ENCODE measurements at regions not wholly inside any gene's neighbourhood (a gene's known extent, or its start where the extent isn't known, plus 50 kb on each side); places are given as distances from the start of the nearest gene placed in this dataset.

DNA sequence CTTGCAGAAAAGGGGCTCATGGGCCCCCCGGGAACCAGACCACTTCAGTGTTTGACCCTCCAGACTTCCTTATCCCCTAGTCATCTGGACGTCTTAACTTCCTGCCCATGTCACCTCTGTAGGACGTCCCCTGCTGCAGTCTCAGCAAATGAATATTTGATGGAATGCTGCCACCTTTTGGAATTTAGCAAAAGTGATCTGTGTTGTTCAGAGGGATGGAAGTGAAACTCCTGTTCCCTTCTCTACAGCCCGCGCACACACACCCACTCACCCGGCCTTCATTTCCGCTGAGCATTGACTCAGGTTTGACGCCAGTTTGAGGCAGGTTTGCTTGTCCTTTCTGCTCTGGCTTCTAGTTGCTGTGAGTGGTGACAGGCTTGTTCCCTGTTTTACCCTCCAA is 507.2 kb upstream of the EEF2KMT start:
- peak; percentile 45 for DNase-seq (ENCODE audit: low read depth)

DNA sequence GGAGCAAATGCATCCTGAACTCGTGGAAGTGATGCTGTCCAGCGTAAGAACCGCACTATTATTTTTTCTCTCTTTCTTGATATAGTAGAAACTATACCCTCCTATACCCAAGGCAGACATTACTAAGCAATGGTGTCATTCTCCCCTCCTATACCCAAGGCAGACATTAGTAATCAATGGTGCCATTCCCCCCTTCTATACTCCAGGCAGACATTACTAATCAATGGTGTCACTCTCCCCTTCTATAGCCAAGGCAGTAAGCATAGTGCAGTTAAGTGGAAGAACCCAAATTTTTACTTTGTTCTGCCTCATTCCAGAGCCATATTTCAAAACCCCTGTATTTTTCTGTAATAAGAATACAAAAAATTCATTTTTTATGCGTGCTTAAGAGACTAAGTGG is 506.2 kb upstream of the EEF2KMT start:
- DNase-seq (ENCODE audit: low read depth): no peak

GRCh38 chr16:5601957-5602356 is 504.4 kb upstream of the EEF2KMT start:
- DNase-seq (ENCODE audit: low read depth): peak; percentile 12

DNA sequence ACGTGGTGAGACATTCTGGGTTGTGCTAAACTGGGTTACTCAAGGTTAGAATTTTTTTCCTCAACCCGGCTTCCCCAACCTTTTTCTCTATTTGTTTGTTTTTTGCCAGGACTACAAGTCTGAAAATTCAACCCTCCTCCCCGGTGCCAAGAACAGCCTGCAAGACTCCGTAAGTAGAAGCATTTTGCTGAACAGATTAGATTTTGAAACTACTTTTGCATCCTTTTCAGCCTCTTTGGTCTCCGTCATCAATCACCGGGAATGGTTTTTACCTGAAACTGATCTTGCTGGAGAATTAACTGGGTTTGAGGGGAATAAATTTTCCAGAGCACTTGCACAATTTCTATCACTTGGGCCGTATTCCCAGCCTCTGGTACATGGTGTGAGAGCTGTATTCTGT is 501.2 kb upstream of the EEF2KMT start:
- DNase-seq (ENCODE audit: low read depth): no peak

GRCh38 chr16:5595849-5596248 is 498.3 kb upstream of the EEF2KMT start:
- no peak for DNase-seq (ENCODE audit: low read depth)

DNA sequence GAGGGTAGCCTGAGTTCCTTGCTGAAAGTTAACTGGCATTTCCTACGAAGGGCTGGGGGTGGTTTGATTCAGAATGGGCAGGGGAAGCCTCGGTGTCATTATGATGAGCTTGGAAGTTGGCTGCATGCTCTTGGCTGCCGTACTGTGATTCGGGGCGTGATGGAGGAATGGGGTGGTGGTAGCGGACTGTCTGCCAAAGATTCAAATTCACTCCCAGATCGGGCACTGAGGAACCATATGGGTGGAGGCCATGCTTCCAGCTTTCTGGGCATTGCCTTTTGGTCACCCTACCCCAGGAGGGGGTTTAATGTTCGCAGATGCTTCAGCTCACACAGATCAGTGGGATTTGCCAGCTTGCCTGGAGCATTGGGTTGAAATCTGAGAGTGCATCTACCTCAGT is 492.8 kb upstream of the EEF2KMT start:
- no peak for DNase-seq (ENCODE audit: low read depth)

DNA sequence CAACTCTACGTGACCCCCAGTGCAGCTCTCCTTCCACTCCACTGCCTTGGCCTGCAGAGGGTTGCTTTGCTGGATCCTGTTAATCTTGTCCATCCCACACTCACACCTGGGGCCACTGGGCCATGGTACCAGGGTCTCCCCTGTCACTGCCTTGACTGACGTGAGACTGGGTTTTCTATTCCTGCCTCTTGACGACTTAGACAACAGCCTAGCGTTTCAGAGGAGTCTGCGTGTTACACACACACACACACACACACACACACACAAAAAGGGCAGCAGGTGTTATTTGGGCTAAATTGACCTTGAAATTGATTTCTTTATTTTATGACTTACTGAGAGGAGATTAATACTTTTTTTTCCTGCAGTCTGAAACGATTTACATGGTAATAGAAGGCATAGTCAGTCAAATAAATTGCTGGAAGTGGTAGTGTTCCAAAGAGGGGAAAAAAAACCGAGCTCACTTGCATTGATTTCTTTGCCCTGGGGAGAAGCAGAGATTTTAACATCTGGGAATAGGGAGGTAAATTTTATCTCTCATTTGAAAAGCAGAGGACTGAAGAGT is 492.3 kb upstream of the EEF2KMT start:
- no peak for DNase-seq (ENCODE audit: low read depth)

- DNase-seq (ENCODE audit: low read depth): no peak
These were observed 486.5 kb upstream of the EEF2KMT start for GRCh38 chr16:5584109-5584508.

- DNase-seq (ENCODE audit: low read depth): peak; percentile 12
These were observed 484.9 kb upstream of the EEF2KMT start for GRCh38 chr16:5582529-5582928.

DNA sequence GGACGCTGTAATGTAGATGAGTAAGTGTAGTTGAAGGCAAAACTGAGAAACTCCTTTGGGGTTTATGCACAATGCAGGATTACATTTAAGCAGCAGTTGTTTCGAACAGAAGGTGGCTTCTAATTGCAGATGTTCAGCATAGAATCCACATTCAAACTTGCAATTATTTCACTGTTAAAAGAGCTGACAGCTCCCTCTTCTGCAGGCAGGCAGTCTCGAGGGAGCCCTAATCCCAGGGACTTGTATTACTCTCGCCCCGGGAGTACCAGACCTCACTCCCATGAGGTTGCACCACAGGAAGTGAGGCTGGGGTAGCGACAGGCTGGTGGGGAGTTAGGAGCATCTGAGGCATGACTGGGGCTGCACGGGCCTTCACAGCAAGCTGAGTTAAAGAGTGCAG is 484.3 kb upstream of the EEF2KMT start:
- DNase-seq (ENCODE audit: low read depth): no peak

GRCh38 chr16:5581428-5581827 is 483.8 kb upstream of the EEF2KMT start:
- DNase-seq (ENCODE audit: low read depth): no peak

GRCh38 chr16:5580772-5581171 is 483.2 kb upstream of the EEF2KMT start:
- no peak for DNase-seq (ENCODE audit: low read depth)

DNA sequence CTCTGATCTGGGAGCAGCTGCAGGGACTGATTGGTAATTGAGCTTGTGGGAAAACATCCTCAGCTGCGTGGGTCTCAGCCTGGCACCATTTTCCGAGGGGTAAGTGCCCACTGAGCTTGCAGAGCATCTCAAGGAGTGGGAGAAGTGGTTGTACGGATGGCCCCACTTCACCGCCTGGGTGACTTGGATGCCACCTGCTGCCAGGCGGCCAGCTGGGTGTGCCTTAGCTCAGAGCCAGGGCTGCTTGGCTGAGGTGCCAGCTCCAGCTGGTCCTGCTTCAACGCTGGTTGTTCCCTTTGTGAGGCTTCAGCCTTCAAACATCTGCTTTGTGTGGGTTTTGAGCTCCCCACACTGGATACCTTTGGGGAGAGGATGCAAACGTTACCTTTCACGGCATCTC is 482.7 kb upstream of the EEF2KMT start:
- no peak for DNase-seq (ENCODE audit: low read depth)

DNA sequence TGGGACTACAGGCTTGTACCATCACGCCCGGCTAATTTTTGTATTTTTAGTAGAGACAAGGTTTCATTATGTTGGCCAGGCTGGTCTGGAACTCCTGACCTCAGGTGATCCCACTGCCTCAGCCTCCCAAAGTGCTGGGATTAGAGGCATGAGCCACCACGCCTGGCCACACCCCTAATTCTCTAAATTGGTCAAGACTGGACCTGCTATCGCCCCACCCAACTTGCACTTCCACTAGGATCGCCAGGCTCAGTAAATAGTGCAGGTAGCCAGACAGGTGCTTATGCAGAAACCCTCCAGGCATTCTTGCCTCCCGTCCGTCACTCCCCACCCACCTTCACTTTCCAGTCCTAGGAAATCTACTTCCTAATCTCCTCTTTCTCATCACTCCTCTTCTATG is 481.4 kb upstream of the EEF2KMT start:
- no peak for DNase-seq (ENCODE audit: low read depth)

GRCh38 chr16:5577463-5577862 is 479.9 kb upstream of the EEF2KMT start:
- DNase-seq (ENCODE audit: low read depth): no peak

DNA sequence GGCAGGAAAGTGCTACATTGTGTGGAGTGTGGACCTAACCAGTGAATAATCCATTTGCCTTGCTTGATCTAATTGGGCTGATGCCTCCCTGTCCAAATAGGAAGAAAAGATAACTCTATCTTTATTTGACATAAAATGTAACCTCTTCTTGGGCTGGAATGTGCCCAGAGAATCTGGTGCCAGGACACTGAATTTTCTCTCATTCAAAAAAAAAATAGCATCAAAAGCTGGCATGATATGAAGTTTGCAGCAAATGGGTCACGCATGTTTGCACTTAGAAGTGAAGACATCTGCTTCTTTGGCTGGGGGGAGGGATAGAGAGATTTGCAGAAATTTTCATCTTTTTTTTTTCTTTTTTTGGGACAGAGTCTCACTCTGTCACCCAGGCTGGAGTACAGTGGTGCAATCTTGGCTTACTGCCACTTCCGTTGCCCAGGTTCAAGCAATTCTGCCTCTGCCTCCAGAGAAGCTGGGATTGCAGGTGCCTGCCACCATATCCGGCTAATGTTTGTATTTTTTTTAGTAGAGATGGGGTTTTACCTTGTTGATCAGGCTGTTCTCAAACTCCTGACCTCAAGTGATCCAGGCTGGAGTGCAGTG is 478.2 kb upstream of the EEF2KMT start:
- DNase-seq (ENCODE audit: low read depth): no peak

DNA sequence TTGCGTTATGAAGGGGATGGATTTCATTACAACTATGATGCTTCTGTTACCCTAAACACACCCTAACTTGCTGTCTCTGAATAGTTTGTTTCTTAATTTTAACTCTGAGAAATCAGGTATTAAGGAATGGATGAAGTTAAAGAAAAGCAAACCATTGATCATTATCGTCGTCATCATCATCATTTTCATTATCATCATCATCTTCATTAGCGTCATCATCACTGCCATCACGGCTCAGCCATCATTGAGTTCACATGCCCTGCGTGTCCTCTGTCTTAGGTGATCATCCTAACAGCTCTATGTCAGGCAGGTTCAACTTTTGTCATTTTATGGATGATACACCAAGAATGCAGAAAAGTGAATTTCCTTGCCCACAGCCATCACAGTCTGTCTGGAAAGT is 477.5 kb upstream of the EEF2KMT start:
- DNase-seq (ENCODE audit: low read depth): no peak

- DNase-seq (ENCODE audit: low read depth): no peak
These were observed 474.5 kb upstream of the EEF2KMT start for GRCh38 chr16:5572056-5572455.

DNA sequence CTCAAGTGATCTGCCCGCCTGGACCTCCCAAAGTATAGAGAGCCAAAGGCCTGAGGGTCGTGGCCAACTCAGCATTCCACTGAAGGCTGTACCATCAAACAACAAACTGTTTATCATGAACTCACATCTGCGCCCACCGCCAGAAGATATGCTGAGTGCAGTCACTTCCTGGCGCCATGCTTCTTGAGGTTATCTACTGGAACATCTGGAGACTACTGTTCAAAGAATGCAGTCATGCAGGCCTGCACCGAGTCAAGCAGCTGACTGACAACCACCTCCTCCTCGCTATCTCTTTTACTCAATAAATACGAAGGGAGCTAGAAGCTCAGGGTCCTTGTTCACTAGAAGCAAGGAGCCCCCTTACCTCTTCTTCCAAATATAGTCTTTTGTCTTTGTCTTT is 473.9 kb upstream of the EEF2KMT start:
- DNase-seq (ENCODE audit: low read depth): no peak

- DNase-seq (ENCODE audit: low read depth): no peak
These were observed 464.2 kb upstream of the EEF2KMT start for GRCh38 chr16:5561800-5562199.

- peak; percentile 32 for DNase-seq (ENCODE audit: low read depth)
These were observed 462.5 kb upstream of the EEF2KMT start for GRCh38 chr16:5560084-5560483.

DNA sequence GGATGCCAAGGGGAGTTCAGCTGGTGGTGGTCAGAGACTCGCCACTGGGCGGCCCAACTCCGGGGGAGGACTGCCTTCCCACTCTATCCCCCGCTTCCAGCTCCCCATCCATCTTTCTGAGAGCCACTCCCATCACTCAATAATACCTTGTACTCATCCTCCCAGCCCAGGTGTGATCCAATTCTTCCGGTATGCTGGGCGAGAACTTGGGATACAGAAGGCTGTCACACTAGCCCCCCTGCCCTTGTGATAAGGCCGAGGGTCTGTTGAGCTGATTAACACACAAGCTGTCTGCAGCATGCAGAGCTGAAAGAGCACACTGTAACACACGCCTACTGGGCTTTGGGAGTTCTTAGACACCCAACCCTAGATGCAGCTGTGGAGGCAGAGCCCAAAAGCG is 460.4 kb upstream of the EEF2KMT start:
- DNase-seq (ENCODE audit: low read depth): no peak

GRCh38 chr16:5557448-5557847 is 459.9 kb upstream of the EEF2KMT start:
- DNase-seq (ENCODE audit: low read depth): no peak

DNA sequence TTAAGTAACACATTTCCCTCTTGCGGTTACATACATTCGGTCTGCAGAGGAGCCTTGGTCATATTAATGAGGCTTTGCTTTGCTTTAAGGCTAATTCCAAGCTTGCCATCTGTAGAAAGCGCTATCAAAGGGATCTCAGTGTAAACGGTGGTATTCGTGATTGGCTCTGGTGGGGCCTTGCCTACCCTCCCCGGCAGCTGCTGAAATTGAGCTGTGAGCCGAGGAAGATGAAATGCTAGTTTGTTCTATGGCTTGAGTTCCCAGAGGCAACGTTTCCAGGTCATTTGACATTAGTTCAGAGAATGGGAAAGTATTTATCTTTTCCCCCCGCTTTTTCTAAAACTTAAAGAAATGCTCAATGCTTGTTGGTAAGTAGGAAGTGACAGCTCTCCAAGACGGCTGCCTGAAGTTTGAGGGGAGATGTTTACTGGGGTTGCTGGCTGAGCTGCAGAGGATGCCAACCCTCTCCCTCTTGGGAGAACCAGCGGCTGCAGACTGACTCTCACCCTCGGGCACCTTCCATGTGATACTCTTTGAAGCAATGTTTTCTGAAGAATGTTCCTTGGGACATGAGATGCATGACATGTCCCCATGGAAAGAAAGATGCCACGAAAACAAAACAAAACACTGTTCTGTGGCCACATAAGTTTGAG is 458.7 kb upstream of the EEF2KMT start:
- DNase-seq (ENCODE audit: low read depth): no peak

All from M059J (cell line).